ENCODE measurements at regions not wholly inside any gene's neighbourhood (a gene's known extent, or its start where the extent isn't known, plus 50 kb on each side); places are given as distances from the start of the nearest gene placed in this dataset.

DNA sequence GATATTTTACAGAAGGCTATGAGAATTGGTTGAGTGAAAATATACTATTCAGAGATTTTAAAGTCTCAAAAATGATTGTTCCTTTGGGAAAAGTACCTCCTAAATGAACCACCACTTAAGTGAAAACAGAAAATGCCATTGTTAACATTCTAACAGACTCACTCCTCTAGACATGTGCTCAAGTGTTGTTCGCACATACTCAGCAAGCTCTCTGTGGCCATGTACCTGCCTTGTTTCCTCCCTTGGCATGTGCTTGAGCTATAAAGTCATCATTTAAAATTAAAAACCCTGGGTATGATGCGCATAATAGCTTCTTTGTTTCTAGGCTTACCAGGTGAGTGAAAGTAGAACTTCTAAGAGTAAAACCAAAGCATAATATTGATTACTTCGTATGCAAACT is 343.2 kb upstream of the VRK2 start:
- TF ChIP-seq, protein P1, sequence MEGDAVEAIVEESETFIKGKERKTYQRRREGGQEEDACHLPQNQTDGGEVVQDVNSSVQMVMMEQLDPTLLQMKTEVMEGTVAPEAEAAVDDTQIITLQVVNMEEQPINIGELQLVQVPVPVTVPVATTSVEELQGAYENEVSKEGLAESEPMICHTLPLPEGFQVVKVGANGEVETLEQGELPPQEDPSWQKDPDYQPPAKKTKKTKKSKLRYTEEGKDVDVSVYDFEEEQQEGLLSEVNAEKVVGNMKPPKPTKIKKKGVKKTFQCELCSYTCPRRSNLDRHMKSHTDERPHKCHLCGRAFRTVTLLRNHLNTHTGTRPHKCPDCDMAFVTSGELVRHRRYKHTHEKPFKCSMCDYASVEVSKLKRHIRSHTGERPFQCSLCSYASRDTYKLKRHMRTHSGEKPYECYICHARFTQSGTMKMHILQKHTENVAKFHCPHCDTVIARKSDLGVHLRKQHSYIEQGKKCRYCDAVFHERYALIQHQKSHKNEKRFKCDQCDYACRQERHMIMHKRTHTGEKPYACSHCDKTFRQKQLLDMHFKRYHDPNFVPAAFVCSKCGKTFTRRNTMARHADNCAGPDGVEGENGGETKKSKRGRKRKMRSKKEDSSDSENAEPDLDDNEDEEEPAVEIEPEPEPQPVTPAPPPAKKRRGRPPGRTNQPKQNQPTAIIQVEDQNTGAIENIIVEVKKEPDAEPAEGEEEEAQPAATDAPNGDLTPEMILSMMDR (conservative IDR thresholded peaks at IDR 0.05; ENCODE audit: low read depth, low read length) = no peak
- no peak for TF ChIP-seq EZH2 (IDR thresholded peaks at IDR 0.05; ENCODE audit: low read length, unreplicated experiment)
